Breast epithelium (tissue), 4 donors: ENCODE measurements at regions not wholly inside any gene's neighbourhood (a gene's known extent, or its start where the extent isn't known, plus 50 kb on each side); places are given as distances from the start of the nearest gene placed in this dataset.

Experiments
- DNase-seq, 2 donors: peaks; one replicate each; pipeline ENCODE4 v3.0.0-alpha.2; 2019; ENCODE audit warnings: low spot score in 2 of 2
- H3K27ac ChIP-seq, 2 donors: fragments of 200-600 bp; sonication (generic) in 1 of 2; one replicate each; pipeline ENCODE4 v1.5.1; 2016 to 2019; ENCODE audit warnings: mild to moderate bottlenecking in 1 of 2
- H3K27me3 ChIP-seq, 2 donors: fragments of 200-600 bp; sonication (generic) in 1 of 2; one replicate each; pipeline versions ENCODE4 v1.5.1 to v1.6.0; 2017 to 2019; ENCODE audit warnings: control low read depth in 1 of 2, mild to moderate bottlenecking in 1 of 2
- H3K36me3 ChIP-seq: fragments of 200-600 bp; one replicate; pipeline ENCODE4 v1.5.1; 2019
- H3K4me1 ChIP-seq, 2 donors: fragments of 200-600 bp; sonication (generic); one replicate each; pipeline ENCODE4 v1.5.1; 2016 to 2019; ENCODE audit warnings: control low read depth in 1 of 2
- H3K4me3 ChIP-seq, 3 donors: fragments of 200-600 bp; sonication (generic); 1 replicate in 2 of 3; 2 replicates in 1 of 3; pipeline ENCODE4 v1.5.1; 2016 to 2019; ENCODE audit warnings: mild to moderate bottlenecking in 3 of 3, moderate library complexity in 2 of 3
- H3K9me3 ChIP-seq, 2 donors: fragments of 200-600 bp; sonication (generic) in 1 of 2; one replicate each; pipeline ENCODE4 v1.5.1; 2016 to 2019; ENCODE audit warnings: control low read depth in 1 of 2
- CTCF ChIP-seq, 3 donors: fragments of 450-650 bp; IDR thresholded peaks; one replicate each; pipeline ENCODE4 v1.5.1; 2016 to 2017; ENCODE audit warnings: antibody characterized with exemption in 3 of 3, mild to moderate bottlenecking in 3 of 3, moderate library complexity in 3 of 3
- POLR2A ChIP-seq: fragments of 450-650 bp; IDR thresholded peaks from one replicate; pipeline ENCODE4 v1.6.1; 2016; ENCODE audit warnings: antibody characterized with exemption, mild to moderate bottlenecking, moderate library complexity
- POLR2AphosphoS5 ChIP-seq, 3 donors: sonication (generic); formaldehyde crosslinking; IDR thresholded peaks; one replicate each; pipeline ENCODE4 v1.6.1; 2017; ENCODE audit warnings: antibody characterized with exemption in 3 of 3
- intact Hi-C: fragments of 100-400 bp; cut with DNase I; formaldehyde crosslinking; loops from one replicate; pipeline ENCODE4 v1.15.1; 2023; ENCODE audit warnings: low total_unique reads

- no peak overlapping the region for H3K4me3 ChIP-seq
- TF ChIP-seq POLR2AphosphoS5 (IDR thresholded peaks at IDR 0.05) (no peak), POLR2A (no peak), CTCF (IDR thresholded peaks at IDR 0.05) (no peak)
- no peaks in the 10 kb centered on the region for H3K36me3 ChIP-seq
- peaks cover 0 to 16% of the 10 kb centered on the region in 2 donors for H3K9me3 ChIP-seq
- H3K4me1 ChIP-seq, result no peaks in the 10 kb centered on the region
- no peak overlapping the region for H3K27ac ChIP-seq
- intact Hi-C loops, result no loop called here
- DNase-seq, result no peak
- H3K27me3 ChIP-seq, result no peaks in the 10 kb centered on the region
Observed at GRCh38 chr2:149872041-149872440, 284.5 kb upstream of the MMADHC start.

GRCh38 chr2:149871091-149871885 is 283.7 kb upstream of the MMADHC start:
- Histone ChIP-seq H3K4me3 (no peak overlapping the region), H3K27me3 (no peaks in the 10 kb centered on the region), H3K4me1 (no peaks in the 10 kb centered on the region), H3K9me3 (peaks cover 0 to 16% of the 10 kb centered on the region in 2 donors), H3K36me3 (no peaks in the 10 kb centered on the region), H3K27ac (peak overlapping the region in 1 of 2 donors; percentile 7)
- no peak for DNase-seq
- TF ChIP-seq CTCF (IDR thresholded peaks at IDR 0.05) (no peak), POLR2A (no peak), POLR2AphosphoS5 (IDR thresholded peaks at IDR 0.05) (no peak)
- intact Hi-C loops, result no loop called here

- TF ChIP-seq POLR2AphosphoS5 (IDR thresholded peaks at IDR 0.05) (no peak), CTCF (IDR thresholded peaks at IDR 0.05) (no peak), POLR2A (no peak)
Observed at GRCh38 chr2:149863227-149863626, 275.7 kb upstream of the MMADHC start.

GRCh38 chr2:149861034-149861433 is 273.5 kb upstream of the MMADHC start:
- Histone ChIP-seq H3K27ac (peak overlapping the region; percentile 18 to 49), H3K4me1 (no peaks in the 10 kb centered on the region), H3K36me3 (no peaks in the 10 kb centered on the region), H3K9me3 (no peaks in the 10 kb centered on the region), H3K27me3 (no peaks in the 10 kb centered on the region), H3K4me3 (no peak overlapping the region)
- TF ChIP-seq CTCF (IDR thresholded peaks at IDR 0.05) (no peak), POLR2AphosphoS5 (IDR thresholded peaks at IDR 0.05) (no peak)
- DNase-seq, result no peak
- intact Hi-C loops, result no loop called here

More at GRCh38 chr2:149863227-149863626, 275.7 kb upstream of the MMADHC start:
- no peaks in the 10 kb centered on the region for H3K27me3 ChIP-seq
- H3K9me3 ChIP-seq, result no peaks in the 10 kb centered on the region
- no peaks in the 10 kb centered on the region for H3K36me3 ChIP-seq
- intact Hi-C loops, result no loop called here
- H3K4me3 ChIP-seq, result no peak overlapping the region
- DNase-seq, result no peak
- H3K27ac ChIP-seq, result no peak overlapping the region
- H3K4me1 ChIP-seq, result no peaks in the 10 kb centered on the region

- H3K36me3 ChIP-seq, result no peaks in the 10 kb centered on the region
- TF ChIP-seq POLR2AphosphoS5 (IDR thresholded peaks at IDR 0.05) (no peak), POLR2A (no peak)
- intact Hi-C loops, result no loop called here
- H3K9me3 ChIP-seq, result no peaks in the 10 kb centered on the region
- peak overlapping the region; percentile 18 to 67 for H3K27ac ChIP-seq
- no peaks in the 10 kb centered on the region for H3K27me3 ChIP-seq
- H3K4me3 ChIP-seq, result no peak overlapping the region
- peak in 1 of 2 donors; percentile 23 for DNase-seq
- no peaks in the 10 kb centered on the region for H3K4me1 ChIP-seq
Observed at GRCh38 chr2:149860276-149860921, 272.8 kb upstream of the MMADHC start.
